Glomerular endothelial cell (primary cell): ENCODE measurements at regions not wholly inside any gene's neighbourhood (a gene's known extent, or its start where the extent isn't known, plus 50 kb on each side); places are given as distances from the start of the nearest gene placed in this dataset.

Experiments used
- DNase-seq: peaks from one replicate; pipeline ENCODE4 v3.0.0-alpha.2; 2011; ENCODE audit warnings: low read depth, low spot score; ENCODE audit errors: extremely low read depth

- no peak for DNase-seq
Measured at GRCh38 chr1:222047366-222047765, 305.5 kb upstream of the DUSP10 start.

DNA sequence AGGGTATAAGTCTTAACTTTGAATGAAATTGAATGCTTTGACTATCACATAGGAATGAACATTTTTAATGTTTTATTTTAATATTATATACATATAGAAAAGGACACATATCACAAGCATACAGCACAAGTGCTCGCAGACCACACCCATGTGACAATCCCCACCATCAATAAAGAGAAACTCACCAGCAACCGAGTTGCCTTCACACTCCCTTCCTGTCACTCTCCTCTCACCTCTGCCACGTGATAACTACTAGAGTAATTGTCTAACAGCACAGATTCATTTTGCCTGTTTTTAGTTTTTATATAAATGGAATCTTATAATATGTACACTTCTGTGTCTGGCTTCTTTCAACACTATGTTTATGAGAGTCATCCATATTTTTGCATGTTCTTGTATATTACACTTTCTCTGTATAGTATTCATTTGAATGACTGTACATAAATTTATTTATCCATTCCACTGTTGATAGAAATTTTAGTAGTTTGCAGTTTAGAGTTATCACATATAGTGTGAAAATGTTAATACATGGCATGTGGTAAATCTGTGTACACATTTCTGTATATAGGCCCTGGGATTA is 304.9 kb upstream of the DUSP10 start:
- no peak for DNase-seq

GRCh38 chr1:222045786-222046185 is 303.9 kb upstream of the DUSP10 start:
- no peak for DNase-seq

GRCh38 chr1:222045236-222045635 is 303.3 kb upstream of the DUSP10 start:
- DNase-seq: no peak

DNA sequence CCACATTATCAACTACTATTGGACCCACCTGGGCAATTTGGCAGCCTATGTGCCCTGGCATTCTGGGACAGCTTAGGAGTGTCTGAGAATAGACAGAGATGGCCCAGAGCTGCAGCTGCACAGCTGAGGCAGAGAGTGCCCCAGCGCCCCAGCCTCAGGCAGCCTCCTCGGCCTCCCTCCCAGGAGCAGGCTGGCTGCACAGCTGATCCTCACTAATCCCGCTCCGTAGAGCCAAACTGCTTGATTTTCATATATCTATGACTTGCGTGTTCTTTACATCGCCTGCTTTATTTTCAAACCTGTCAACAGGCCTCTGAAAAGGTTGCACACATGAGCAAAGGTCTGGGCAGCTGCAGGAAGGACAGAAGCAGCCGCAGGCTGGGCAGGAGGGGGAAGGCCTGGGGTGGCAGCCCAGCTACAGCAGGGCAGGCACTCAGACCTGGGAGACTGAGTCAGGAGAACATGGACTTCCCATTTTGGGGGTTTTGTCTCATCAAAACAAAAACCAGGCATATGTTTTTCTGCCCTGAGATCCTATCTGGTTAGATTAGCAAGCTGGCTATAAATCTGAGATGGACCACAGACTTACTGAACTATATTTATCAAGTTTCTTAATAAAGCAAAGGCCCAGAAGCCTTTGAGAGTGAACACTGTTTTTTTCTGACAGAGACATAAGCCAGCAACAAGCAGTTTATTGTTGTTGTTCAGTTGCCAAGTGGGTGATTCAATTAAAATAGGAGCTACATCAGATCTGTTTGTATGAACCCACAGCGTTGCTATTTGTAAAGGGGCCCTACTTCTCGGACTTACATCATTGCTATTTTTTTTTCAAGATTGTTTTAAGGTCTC is 301.8 kb upstream of the DUSP10 start:
- no peak for DNase-seq

DNA sequence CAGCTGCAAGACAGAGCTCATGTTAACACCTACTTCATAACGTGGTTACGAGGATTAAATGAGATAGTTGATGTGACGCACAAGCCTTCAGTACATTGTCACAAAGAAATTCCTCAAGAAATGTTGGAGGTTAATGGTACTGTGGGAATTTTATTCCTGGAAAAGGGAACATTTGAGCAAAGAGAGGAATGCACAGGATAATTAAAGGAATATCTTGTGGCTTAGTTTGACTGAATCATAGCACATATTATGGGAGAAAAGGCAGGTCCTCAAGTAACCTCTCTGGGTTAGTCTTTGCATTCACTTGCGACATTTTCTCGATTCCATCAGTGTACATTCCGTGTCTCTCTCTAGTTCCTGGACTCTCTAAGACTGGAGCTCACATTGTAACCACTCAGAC is 300.2 kb upstream of the DUSP10 start:
- no peak for DNase-seq

- no peak for DNase-seq
Measured at GRCh38 chr1:222040955-222041354, 299.1 kb upstream of the DUSP10 start.

DNA sequence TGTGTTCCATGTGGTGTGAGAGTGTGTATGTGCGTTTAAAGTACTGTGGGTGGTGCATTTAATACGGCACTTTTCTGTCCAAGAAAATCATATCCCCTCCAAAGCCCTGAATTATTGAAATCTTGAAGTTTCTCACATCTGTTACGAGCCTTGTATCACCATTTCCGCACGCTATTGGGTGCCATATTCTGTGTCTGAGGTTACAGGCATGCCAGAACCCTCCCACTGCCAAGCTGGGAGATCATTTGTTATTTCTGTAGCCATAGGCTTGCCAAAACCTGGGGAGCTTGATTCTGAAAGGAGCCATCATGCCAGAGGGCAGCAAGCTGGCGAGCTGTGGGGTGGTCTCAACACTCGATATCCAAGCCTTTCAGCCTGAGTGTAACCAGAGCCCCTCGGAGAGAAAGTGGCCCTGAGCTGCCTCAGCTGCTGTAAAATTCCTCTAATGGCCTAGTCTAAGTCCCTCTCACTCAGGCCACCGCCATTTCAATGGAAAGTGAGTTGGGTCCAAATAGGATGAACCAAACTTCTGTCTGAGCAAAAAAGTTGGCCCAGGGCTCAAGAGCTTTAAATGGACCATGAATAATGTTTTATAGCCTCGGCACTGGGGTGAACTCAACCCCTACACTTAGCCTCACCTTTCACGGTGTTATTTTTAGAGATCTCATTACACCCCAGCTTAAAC is 298.4 kb upstream of the DUSP10 start:
- no peak for DNase-seq

DNA sequence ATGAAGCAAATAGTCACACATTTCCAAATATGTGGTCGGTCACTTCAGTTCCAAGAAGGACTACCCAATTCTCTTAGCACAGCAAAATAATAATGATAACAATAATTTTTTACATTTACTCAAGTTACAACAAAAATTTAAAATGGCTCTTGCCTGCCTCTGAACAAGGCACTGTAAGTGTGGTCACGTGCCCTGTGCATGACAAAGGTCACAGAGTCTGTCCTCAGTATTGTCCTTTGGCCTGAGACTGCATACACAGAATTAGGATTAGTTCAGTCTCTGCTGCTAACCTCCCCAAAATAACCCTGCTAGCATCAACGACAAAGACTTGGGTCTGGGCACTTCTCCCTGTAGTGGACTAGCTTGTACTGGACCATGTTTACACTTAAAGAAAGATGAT is 297.1 kb upstream of the DUSP10 start:
- no peak for DNase-seq

- no peak for DNase-seq
Measured at GRCh38 chr1:222037720-222038119, 295.8 kb upstream of the DUSP10 start.

- no peak for DNase-seq
Measured at GRCh38 chr1:222034790-222035189, 292.9 kb upstream of the DUSP10 start.

GRCh38 chr1:222033450-222033849 is 291.6 kb upstream of the DUSP10 start:
- DNase-seq: no peak

- DNase-seq: no peak
Measured at GRCh38 chr1:222031318-222031717, 289.4 kb upstream of the DUSP10 start.

- DNase-seq: no peak
Measured at GRCh38 chr1:222028676-222029075, 286.8 kb upstream of the DUSP10 start.

DNA sequence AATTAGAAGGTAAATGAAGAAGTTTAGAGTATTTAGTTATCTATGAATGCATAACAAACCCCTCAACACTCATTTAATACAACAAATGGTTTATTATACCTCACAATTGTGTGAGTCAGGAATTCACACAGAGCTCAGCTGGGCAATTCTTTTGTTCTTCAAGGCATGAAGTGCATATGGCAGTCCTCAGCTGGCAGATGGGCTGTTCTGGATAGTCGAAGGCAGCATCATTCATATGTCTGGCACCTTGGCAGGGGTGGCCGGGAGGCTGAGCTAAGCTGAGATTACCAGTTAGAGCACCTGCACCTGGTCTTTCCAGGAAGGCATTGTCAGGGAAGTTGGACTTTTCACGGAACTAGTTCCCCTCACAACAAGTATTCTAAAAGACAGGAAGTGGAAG is 286.2 kb upstream of the DUSP10 start:
- no peak for DNase-seq

DNA sequence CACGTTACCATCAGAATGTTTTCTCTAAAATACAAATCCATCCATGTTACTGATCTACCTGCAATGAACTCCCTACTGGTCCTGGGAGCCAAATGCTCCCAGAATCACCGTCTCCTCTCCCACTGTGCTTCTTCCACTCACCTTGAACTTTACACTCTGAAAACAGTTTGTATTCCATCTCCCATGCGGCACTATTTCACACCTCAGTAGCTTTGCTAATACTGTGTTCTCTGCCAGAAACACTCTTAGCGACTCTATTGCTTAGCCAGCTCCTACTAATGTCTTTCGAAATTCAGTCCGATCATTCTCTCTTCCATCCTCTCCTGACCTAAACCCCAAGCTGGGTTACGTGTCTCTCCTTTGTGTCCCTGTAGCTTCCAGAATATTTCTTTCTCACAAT is 284.4 kb upstream of the DUSP10 start:
- no peak for DNase-seq

GRCh38 chr1:222023025-222023424 is 281.1 kb upstream of the DUSP10 start:
- DNase-seq: no peak

DNA sequence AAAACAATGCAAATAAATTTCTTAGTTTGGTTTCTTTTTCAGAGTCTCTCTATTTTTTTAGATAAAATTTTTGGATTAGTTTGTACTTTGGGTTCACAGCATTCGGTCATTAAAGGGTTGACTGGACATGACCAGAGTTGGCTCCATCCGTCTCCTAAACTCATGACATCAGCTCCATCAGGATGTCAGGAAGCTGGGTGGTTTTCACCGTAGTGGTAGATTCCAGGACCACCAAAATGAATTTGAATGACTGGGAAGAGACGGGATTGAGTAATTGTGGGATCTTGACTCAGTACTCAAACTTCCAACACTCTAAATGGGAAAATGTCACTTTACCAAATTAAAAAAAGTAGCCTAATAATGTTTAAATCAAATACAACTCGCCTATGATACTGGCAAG is 279.2 kb upstream of the DUSP10 start:
- DNase-seq: no peak

GRCh38 chr1:222020553-222020952 is 278.7 kb upstream of the DUSP10 start:
- DNase-seq: no peak

DNA sequence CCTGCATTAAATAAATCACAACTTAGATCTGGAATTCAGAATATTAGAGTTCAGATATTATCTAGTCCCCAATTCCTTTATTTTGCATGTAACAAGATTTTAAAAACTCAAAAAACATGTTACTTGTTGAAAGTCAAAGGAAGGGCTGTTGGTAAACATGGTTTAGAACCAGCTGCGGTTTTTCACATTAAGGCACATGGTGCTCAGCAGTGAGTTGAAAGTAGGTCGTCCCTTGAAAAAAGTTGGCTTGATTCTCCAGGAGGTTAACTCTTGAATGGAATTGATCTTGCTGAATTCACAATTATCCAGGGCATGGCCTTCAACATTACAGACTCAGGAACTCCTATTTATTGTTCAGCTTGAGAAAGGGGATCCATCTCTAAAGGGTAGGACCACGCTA is 277.1 kb upstream of the DUSP10 start:
- no peak for DNase-seq

GRCh38 chr1:222018041-222018440 is 276.2 kb upstream of the DUSP10 start:
- no peak for DNase-seq

GRCh38 chr1:222015686-222016085 is 273.8 kb upstream of the DUSP10 start:
- no peak for DNase-seq
